ENCODE measurements at regions not wholly inside any gene's neighbourhood (a gene's known extent, or its start where the extent isn't known, plus 50 kb on each side); places are given as distances from the start of the nearest gene placed in this dataset.

DNA sequence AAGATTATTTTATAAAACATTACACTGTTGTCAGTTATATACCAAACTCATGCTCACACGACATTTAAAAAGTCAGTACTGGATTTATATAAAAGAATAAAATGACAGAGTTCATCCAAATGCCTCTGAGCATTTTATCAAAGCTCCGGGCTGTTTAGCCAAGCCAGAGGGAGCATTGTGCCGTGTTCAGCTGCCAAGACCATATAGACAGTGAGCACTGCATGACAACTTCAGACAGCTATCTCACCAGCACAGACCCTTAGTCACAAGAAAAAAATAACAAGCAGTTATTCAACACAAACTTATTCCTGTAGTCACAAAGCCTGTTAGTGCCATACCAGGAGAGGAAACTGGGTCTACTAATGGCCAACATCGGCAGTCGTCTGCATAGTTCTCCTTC, 88.0 kb upstream of the PBX1 start:
- TF ChIP-seq POLR2AphosphoS5 (IDR thresholded peaks at IDR 0.05; ENCODE audit: low read depth, low read length) (no peak), TAF1 (IDR thresholded peaks at IDR 0.05; ENCODE audit: low read depth, low read length) (no peak)
